HG03575 (cell line): ENCODE measurements at regions not wholly inside any gene's neighbourhood (a gene's known extent, or its start where the extent isn't known, plus 50 kb on each side); places are given as distances from the start of the nearest gene placed in this dataset.

Source experiments
- ATAC-seq: cut with Tn5 transposase; IDR thresholded peaks from one replicate; pipeline ENCODE4 v1.9.1; 2021; ENCODE audit not compliant: unreplicated experiment, insufficient number of reproducible peaks, low FRiP score; ENCODE audit errors: extremely low read depth

DNA sequence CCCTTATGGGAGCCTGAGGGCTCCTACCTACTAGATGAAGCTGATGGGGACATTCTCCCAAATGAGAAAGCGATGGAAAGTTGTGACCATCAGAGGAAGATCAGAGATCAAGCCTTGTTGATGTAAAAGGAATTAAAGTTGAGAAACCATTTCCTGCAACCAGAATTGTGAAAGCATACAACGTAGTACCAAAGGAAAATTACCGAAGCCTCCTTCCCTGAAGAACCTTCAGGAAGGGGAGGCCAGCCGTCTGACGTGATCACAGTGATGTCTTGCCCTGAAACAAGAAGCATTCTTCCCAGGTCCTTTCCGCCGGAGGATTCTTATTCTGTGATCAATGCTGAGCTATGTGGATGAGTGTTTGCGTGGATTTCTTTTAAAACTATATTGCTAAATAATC is 211.6 kb upstream of the TNP1 start:
- no peak for ATAC-seq

DNA sequence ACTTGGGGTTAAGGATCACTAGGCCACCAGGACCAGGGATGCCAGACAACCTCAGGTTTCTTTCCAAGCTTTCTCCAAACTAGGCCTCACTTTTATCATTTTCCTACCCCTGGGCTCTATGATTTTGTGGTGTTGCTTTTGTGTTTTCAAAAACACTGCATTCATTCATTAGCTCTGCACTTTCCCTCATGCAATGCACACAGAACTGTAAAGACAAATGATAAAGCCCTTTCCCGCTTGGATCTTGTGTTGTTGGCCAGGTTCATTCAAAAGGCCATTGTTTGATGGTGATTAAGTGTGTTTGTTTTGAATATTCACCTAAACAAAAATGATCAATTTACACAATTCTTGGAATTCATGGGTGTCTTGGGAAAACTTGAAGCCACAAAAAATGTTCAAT is 210.7 kb upstream of the TNP1 start:
- no peak for ATAC-seq

DNA sequence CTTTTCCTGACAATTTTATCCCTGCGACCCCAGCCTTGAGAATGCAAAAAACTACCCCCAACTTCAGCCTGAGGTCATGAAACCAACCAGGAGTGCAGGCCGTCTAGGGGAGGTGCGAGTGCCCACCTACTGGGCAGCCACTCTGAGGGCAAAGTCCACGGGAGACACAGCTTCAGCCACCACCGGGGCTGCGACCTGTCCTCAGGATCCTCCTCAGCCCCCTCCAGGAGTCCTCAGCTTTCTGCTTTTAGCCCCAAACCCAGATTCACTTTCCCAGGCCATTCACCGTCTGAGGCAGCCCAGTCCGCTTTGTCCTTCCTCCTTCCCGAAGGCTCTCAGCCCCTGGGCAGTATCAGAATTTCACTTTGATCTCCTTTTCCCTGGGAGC is 210.2 kb upstream of the TNP1 start:
- ATAC-seq: no peak

- no peak for ATAC-seq
Measured at GRCh38 chr2:217069263-217070042, 209.6 kb upstream of the TNP1 start.

- ATAC-seq: no peak
Measured at GRCh38 chr2:217068677-217069250, 208.9 kb upstream of the TNP1 start.

GRCh38 chr2:217067787-217068186 is 207.9 kb upstream of the TNP1 start:
- no peak for ATAC-seq

DNA sequence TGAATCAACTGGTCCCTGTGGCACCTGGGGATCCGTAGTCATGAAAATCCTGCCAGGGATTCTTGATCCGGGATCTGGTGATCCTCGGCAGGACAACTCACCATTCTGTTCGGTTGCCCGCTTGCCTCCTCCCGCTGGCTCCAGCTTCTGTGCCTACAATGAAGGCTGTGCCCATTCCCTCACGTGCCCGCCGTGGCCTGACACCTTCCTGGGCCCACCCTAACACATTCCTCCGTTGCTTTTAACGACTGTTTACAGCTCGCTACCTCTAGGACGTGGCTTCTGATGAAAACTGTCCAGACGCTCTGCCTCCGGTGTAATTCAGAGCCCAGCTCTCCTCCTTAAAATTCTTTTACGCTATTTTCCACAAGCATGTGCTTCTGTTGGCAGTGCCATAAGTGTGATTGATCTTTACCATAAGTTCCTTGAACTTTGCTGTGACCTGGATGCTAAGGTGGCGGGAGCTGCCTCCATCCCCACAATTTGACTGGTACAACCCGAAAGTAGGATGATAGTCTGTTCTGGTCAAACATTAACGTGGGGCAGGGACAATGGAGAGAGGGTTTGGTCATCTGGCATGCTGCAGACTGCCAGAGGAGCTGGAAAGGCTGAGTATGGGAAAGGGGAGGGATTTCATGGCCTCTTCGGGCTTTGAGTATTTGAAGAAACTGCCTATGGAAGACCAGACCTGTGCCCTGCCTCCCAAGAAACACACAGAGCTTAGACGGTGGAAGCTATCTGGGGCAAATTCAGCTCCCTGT is 206.8 kb upstream of the TNP1 start:
- ATAC-seq: no peak

- no peak for ATAC-seq
Measured at GRCh38 chr2:217065695-217066405, 206.0 kb upstream of the TNP1 start.

GRCh38 chr2:217065012-217065290 is 205.1 kb upstream of the TNP1 start:
- ATAC-seq: no peak

DNA sequence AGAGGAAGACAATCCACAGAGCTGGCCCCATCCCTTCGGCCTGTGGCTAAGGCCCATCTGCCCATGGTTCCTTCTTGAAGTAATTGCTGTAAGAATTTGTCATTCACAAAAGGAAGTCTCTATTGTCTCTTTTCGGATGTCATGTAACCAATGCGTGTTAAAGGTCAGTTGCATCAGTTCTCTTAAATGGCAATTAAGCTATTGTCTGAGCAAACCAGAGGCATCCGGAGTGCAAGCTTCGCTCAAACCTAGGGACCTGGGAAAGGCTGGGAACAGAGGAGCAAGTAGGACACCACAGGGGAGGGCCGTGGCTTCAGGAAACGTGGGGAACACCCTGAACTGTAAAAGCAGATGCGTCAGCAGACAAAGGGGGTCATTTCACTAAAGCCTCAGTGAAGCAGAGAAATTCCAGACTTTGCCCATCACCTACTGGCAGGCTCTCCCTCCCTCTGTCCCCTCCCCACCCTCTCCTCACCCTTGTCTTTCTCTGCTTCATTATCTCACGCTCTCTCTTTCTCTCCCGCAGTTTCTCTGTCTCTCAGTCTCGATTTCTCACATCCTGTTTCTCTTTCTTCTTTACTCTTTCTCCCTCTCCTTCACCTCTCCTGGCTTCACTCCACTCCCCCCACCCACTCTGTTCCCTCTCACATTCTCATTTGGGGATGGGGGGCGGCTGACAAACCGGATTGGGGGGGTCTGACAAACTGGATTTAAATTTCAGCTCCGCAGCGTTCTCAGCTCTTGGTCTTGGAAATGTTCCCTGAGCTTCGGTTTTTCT is 204.6 kb upstream of the TNP1 start:
- ATAC-seq: no peak

DNA sequence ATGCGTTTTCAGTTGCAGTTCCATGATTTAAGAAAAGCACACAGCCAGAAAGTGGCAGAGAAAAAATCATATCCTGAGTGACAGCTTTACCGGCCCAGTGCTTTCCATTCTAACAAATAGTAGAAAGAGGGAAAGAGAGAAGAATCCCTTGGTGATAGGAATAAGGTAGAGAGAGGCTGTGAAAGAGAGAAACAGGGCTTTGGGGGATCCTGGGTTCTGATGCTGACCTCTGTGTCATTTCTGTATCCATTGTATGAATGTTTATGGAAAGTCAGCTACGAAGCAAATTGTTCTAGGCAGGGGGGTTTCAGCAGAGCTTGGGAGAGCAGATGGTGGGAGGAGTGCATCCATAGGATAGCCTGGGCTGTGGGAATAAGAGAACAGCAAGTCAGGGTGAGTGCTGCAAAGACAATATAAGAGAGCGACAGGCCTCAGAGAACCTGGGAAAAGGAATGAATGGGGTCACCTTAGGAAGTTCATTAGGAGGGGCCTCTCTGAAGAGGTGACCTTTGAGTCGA is 203.4 kb upstream of the TNP1 start:
- ATAC-seq: no peak

DNA sequence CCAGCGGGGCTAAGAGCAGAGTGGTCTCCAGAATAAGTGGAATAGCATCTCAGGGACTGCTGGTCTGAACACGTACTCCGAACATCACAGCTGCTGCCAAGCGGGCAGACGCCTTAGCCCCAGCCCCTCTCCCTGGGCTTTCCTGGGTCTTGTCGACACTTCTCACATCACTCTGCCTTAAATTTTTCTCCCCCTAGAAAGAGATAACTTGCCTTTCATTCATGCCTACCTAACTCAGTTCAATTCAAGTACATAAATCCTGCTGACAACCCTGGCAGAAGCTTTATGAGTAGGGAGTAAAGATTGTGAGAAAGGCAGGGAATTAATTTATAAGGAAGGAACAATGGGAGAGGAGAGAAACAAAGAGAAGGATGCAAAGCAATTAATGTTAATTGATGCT is 202.9 kb upstream of the TNP1 start:
- ATAC-seq: no peak

DNA sequence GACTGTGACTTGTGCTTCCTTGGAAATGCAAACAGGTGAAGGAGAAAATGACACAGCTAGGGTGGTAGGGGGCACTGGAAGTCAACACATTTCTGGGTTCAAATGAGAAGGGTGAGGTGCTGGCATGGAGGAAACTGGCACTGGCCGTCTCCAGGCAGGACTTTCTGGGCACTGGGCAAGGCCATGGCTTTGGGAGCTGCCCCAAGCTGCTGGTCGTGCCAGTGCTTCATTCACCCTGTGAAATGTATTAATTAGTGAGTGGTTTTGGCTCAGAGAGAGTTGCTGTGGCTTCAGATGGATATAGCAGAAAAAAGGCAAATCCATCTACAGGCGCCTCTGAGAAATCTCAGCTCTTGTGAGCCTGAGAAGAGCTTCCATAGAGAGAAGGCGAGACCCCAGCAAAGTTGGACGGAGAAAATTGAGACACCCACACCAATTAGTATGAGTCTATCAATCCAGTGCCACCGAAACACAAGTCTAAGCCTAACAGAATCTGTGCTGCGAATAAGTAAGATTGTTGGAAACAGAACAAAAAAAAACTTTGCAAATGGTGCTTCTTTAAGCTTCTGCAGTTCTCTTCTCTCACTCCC is 202.1 kb upstream of the TNP1 start:
- ATAC-seq: no peak

GRCh38 chr2:217060951-217061547 is 201.2 kb upstream of the TNP1 start:
- ATAC-seq: no peak

DNA sequence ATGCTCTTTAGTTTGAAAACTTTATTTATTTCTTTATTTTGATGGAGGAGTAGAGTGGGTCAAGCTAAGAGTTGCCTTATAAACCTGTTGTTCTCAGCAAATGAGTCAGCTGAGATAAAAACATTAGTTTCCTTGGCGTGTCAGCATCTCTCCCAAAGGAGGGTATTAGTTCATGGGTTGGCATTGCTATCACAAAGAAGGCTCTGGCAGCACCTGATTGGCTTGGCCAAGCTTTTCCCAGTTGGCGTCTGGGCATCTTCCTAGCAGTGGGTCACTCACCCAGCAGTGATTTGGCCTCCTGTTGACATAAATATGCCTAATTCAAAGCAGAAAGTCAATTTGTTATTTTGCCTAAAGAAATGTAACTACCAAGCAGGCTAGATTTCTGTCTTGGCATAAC is 200.7 kb upstream of the TNP1 start:
- no peak for ATAC-seq

GRCh38 chr2:217058791-217059755 is 199.2 kb upstream of the TNP1 start:
- no peak for ATAC-seq

DNA sequence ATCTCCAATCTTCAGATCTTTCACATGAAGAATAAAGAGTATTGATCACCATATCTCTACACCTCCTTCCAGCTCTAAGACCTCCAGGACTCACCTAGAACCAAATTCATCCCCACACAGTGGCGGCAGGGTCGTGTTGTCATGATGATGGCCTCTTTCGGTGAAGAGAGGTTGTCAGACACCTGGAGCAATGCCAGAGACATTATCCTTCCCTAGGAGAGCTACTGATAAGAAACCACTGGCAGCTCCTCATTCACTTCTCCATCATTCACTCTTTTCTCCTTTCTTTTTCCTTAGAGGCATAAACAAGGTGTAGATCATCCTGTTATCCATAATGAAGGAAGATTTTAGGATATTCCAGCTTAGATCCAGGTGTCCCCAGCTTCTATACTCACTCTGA is 197.9 kb upstream of the TNP1 start:
- ATAC-seq: no peak
